Peyer's patch (tissue), 4 donors: ENCODE measurements at regions not wholly inside any gene's neighbourhood (a gene's known extent, or its start where the extent isn't known, plus 50 kb on each side); places are given as distances from the start of the nearest gene placed in this dataset.

Experiments used
- DNase-seq, 3 donors: peaks; one replicate each; pipeline ENCODE4 v3.0.0-alpha.2; 2017 to 2019
- H3K27ac ChIP-seq, 4 donors: fragments of 200-600 bp; sonication (generic); one replicate each; pipeline ENCODE4 v1.5.1; 2016 to 2019
- H3K27me3 ChIP-seq, 2 donors: fragments of 200-600 bp; sonication (generic); one replicate each; pipeline ENCODE4 v1.5.1; 2019
- H3K36me3 ChIP-seq, 3 donors: fragments of 200-600 bp; sonication (generic); one replicate each; pipeline ENCODE4 v1.5.1; 2016 to 2019
- H3K4me1 ChIP-seq, 4 donors: fragments of 200-600 bp; sonication (generic); one replicate each; pipeline ENCODE4 v1.5.1; 2016 to 2019
- H3K4me3 ChIP-seq, 4 donors: fragments of 200-600 bp; sonication (generic); 1 replicate in 3 of 4; 2 replicates in 1 of 4; pipeline ENCODE4 v1.5.1; 2016 to 2019; ENCODE audit warnings: mild to moderate bottlenecking in 1 of 4
- H3K9me3 ChIP-seq, 4 donors: fragments of 200-600 bp; sonication (generic); one replicate each; pipeline ENCODE4 v1.5.1; 2016 to 2019; ENCODE audit warnings: mild to moderate bottlenecking in 1 of 4
- CTCF ChIP-seq, 6 experiments: fragments of 450-650 bp in 4 of 6; fragments of 200-600 bp in 2 of 6; sonication (generic) in 1 of 6; IDR thresholded peaks; one replicate each; pipeline ENCODE4 v1.5.1; 2017 to 2019; ENCODE audit warnings: antibody characterized with exemption in 6 of 6, mild to moderate bottlenecking in 3 of 6, moderate library complexity in 1 of 6
- POLR2A ChIP-seq, 2 donors: fragments of 450-650 bp; IDR thresholded peaks; one replicate each; pipeline ENCODE4 v1.5.1; 2017; ENCODE audit warnings: antibody characterized with exemption in 2 of 2, mild to moderate bottlenecking in 2 of 2, moderate library complexity in 2 of 2

GRCh38 chr15:95125803-95126202 lies 894.4 kb downstream of the MCTP2 start:
- Histone ChIP-seq H3K27ac (no peak overlapping the region), H3K4me3 (no peak overlapping the region), H3K27me3 (no peaks in the 10 kb centered on the region), H3K36me3 (no peaks in the 10 kb centered on the region), H3K4me1 (no peaks in the 10 kb centered on the region), H3K9me3 (no peaks in the 10 kb centered on the region)
- no peak for TF ChIP-seq CTCF (IDR thresholded peaks at IDR 0.05)
- no peak for TF ChIP-seq POLR2A (IDR thresholded peaks at IDR 0.05)
- no peak for DNase-seq

DNA sequence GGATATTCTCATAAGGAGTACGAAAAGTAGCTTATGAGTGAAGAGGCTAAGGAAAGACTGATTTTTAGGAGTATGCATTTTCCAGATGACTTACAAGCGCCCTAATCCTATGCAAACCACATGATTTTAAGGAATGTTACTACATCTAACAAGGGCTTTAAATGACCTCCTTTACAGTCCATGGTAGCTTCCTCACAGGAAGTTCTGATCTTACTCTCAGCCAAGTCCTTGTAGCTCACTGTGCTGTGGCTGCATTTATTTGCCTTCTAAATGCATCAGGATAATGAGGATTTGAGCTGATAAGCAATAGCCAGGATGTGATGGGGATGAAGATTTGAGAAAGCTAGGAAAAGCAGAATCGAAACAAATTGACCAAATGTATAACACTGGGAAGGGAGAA lies 896.0 kb downstream of the MCTP2 start:
- Histone ChIP-seq H3K36me3 (no peaks in the 10 kb centered on the region), H3K4me3 (no peak overlapping the region), H3K4me1 (no peaks in the 10 kb centered on the region), H3K9me3 (no peaks in the 10 kb centered on the region), H3K27ac (no peak overlapping the region), H3K27me3 (no peaks in the 10 kb centered on the region)
- no peak for DNase-seq
- TF ChIP-seq POLR2A (IDR thresholded peaks at IDR 0.05) = no peak
- TF ChIP-seq CTCF (IDR thresholded peaks at IDR 0.05) = no peak

- no peak for DNase-seq
Measured at GRCh38 chr15:95129574-95129973, 898.2 kb downstream of the MCTP2 start.

DNA sequence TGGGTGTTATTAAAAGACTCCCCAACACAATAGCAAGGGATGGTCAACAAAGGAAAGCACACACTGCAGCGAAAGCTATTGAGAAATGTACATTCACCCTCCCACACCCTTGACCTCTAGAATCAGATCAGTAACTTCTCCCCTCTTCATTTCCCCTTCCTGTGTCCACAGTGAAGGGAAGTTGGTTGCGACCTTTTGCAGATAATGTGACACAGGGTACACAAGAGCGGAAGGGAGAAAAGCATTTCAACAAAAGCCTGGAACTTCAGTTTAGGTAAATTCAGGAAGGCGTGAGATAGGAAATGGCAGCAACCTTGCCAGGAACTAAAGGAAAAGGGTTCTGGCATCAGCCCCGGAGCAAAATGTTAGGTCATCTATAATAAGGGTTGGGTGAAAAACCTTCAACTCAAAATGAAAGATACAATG lies 899.8 kb downstream of the MCTP2 start:
- H3K27me3 ChIP-seq = no peaks in the 10 kb centered on the region
- TF ChIP-seq CTCF (IDR thresholded peaks at IDR 0.05) = no peak
- TF ChIP-seq POLR2A (IDR thresholded peaks at IDR 0.05) = no peak
- H3K27ac ChIP-seq = no peak overlapping the region
- H3K4me3 ChIP-seq = no peak overlapping the region
- peaks cover 0 to 5% (median 0%) of the 10 kb centered on the region in 4 donors for H3K4me1 ChIP-seq
- no peaks in the 10 kb centered on the region for H3K36me3 ChIP-seq
- H3K9me3 ChIP-seq = no peaks in the 10 kb centered on the region
- no peak for DNase-seq

More at GRCh38 chr15:95129574-95129973, 898.2 kb downstream of the MCTP2 start:
- Histone ChIP-seq H3K27me3 (no peaks in the 10 kb centered on the region), H3K27ac (no peak overlapping the region), H3K9me3 (no peaks in the 10 kb centered on the region), H3K36me3 (no peaks in the 10 kb centered on the region), H3K4me3 (no peak overlapping the region), H3K4me1 (peaks cover 0 to under 1% (median 0%) of the 10 kb centered on the region in 4 donors)
- TF ChIP-seq POLR2A (IDR thresholded peaks at IDR 0.05) = no peak
- no peak for TF ChIP-seq CTCF (IDR thresholded peaks at IDR 0.05)

- Histone ChIP-seq H3K4me1 (peaks cover 0 to 5% (median 0%) of the 10 kb centered on the region in 4 donors), H3K36me3 (no peaks in the 10 kb centered on the region)
- TF ChIP-seq CTCF (IDR thresholded peaks at IDR 0.05) (no peak), POLR2A (IDR thresholded peaks at IDR 0.05) (no peak)
Measured at GRCh38 chr15:95132774-95133173, 901.4 kb downstream of the MCTP2 start.

More at GRCh38 chr15:95132774-95133173, 901.4 kb downstream of the MCTP2 start:
- Histone ChIP-seq H3K9me3 (no peaks in the 10 kb centered on the region), H3K4me3 (no peak overlapping the region), H3K27ac (no peak overlapping the region), H3K27me3 (no peaks in the 10 kb centered on the region)
- DNase-seq = no peak
